ENCODE measurements at regions not wholly inside any gene's neighbourhood (a gene's known extent, or its start where the extent isn't known, plus 50 kb on each side); places are given as distances from the start of the nearest gene placed in this dataset.

DNA sequence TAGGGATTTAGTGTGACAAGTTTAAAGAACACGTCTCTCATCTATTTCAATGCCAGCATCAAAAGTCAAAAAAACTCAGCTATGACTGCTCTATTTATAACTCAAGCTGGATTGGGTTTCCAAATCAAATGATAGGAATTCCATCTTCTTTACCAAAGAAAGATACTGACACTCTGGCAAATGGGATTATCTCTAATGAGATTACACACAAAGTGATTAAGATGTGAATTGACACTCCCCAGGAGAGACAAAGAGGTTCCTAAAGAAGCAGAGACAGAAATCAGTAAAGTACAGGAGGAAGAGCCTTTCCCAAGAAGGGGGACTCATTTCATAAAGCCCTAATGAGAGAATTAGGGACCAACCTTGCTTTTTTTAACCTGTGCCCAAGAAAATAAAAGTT lies 92.1 kb downstream of the ID4 start:
- TF ChIP-seq, protein P1, sequence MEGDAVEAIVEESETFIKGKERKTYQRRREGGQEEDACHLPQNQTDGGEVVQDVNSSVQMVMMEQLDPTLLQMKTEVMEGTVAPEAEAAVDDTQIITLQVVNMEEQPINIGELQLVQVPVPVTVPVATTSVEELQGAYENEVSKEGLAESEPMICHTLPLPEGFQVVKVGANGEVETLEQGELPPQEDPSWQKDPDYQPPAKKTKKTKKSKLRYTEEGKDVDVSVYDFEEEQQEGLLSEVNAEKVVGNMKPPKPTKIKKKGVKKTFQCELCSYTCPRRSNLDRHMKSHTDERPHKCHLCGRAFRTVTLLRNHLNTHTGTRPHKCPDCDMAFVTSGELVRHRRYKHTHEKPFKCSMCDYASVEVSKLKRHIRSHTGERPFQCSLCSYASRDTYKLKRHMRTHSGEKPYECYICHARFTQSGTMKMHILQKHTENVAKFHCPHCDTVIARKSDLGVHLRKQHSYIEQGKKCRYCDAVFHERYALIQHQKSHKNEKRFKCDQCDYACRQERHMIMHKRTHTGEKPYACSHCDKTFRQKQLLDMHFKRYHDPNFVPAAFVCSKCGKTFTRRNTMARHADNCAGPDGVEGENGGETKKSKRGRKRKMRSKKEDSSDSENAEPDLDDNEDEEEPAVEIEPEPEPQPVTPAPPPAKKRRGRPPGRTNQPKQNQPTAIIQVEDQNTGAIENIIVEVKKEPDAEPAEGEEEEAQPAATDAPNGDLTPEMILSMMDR (conservative IDR thresholded peaks at IDR 0.05), result no peak
- no peak for TF ChIP-seq ZFX (IDR thresholded peaks at IDR 0.05)

Measured in C4-2B (cell line).